Natural killer cell treated with Interleukin-12 subunit alpha and Interleukin-12 subunit beta and Interleukin-15 and Interleukin-18, amount 100 ng/mL, for 72 hours (primary cell): ENCODE measurements at regions not wholly inside any gene's neighbourhood (a gene's known extent, or its start where the extent isn't known, plus 50 kb on each side); places are given as distances from the start of the nearest gene placed in this dataset.
A peak's percentile ranks its signal among the peaks of the same experiment; 100 is the strongest.

Experiments
- ATAC-seq, 2 donors: fragments of 150-1000 bp; cut with Tn5 transposase in 1 of 2; sonication (Bioruptor Pico), chemical (Tn5 transposase) in 1 of 2; 2 replicates each; pipeline ENCODE4 v1.10.0; 2021
- DNase-seq: peaks from one replicate; pipeline ENCODE4 v3.0.0; 2022; ENCODE audit warnings: low spot score
- H3K27ac Mint-ChIP-seq, 2 donors: 1 replicate in 1 of 2; 2 replicates in 1 of 2; pipeline ENCODE4 v1.8.0; 2022; ENCODE audit warnings: mixed read lengths in 2 of 2, mild to moderate bottlenecking in 1 of 2, moderate library complexity in 1 of 2
- H3K27me3 Mint-ChIP-seq, 2 donors: 1 replicate in 1 of 2; 2 replicates in 1 of 2; pipeline ENCODE4 v1.8.0; 2022; ENCODE audit warnings: mixed read lengths in 2 of 2
- H3K36me3 Mint-ChIP-seq: one replicate; pipeline ENCODE4 v1.8.0; 2022; ENCODE audit warnings: mixed read lengths
- H3K4me1 Mint-ChIP-seq, 2 donors: 1 replicate in 1 of 2; 2 replicates in 1 of 2; pipeline ENCODE4 v1.8.0; 2022; ENCODE audit warnings: low read depth in 2 of 2, mixed read lengths in 2 of 2, mild to moderate bottlenecking in 1 of 2
- H3K4me3 Mint-ChIP-seq: one replicate; pipeline ENCODE4 v1.8.0; 2022; ENCODE audit warnings: mixed read lengths
- H3K9me3 Mint-ChIP-seq: 2 replicates; pipeline ENCODE4 v1.8.0; 2022; ENCODE audit warnings: mixed read lengths

GRCh38 chr10:42937048-42937447, 139.8 kb upstream of the RET start:
- no peak overlapping the region for H3K4me3 Mint-ChIP-seq
- no peak for DNase-seq
- no peaks in the 10 kb centered on the region for H3K36me3 Mint-ChIP-seq
- no peak for ATAC-seq
- no peak overlapping the region for H3K27ac Mint-ChIP-seq
- no peaks in the 10 kb centered on the region for H3K9me3 Mint-ChIP-seq
- peaks cover 0 to 6% of the 10 kb centered on the region in 2 donors for H3K4me1 Mint-ChIP-seq
- peaks cover 28 to 29% of the 10 kb centered on the region in 2 donors for H3K27me3 Mint-ChIP-seq

DNA sequence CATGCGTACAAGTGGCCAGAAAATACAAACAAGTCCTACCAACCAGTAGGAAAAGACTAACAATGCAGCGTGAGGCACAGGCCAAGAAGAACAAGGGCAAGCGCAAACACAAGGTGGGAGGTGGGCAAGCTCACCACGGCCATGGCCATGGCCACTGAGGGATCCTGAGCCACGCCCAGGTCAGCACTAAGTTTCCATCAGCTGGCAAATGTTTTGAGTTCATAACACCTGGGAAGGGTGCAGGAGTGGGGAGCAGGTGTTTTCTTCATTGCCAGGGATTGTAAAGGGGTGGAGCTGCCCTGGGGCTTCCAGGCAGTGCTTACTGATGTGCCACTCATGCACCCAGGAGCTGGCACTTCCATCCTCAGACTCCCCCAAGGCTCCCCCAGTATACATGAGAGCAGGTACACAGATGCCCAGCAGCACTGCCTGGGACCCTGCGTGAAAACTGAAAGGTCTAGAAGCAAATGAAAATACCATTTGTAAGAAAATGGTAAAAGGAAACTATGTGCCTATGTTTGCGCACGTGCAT, 139.2 kb upstream of the RET start:
- Mint-ChIP-seq H3K4me1 (peaks cover 0 to 6% of the 10 kb centered on the region in 2 donors), H3K27ac (no peak overlapping the region), H3K27me3 (peaks cover 23 to 28% of the 10 kb centered on the region in 2 donors), H3K36me3 (no peaks in the 10 kb centered on the region), H3K4me3 (no peak overlapping the region), H3K9me3 (no peaks in the 10 kb centered on the region)
- peak; percentile 12 for DNase-seq
- no peak for ATAC-seq

DNA sequence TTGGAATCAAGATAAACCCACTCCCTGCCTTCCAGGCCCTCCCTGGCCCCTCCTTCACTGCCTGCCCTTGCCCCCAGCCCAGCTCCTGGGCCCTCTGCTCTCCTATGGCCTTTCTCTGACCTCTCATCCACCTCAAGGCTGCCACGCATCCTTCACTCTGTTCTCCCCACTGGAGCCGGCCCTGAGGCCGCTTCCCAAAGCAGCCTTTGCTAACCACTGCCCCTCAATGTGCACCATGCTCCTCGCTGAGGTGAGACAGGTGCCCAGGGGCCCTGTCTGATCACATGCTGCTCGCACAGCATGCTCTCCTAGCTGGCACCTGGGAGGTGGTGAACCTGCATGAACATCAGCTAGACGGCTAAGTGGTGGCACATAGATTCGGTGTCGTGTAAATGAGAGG, 138.5 kb upstream of the RET start:
- no peak overlapping the region for H3K4me3 Mint-ChIP-seq

DNA sequence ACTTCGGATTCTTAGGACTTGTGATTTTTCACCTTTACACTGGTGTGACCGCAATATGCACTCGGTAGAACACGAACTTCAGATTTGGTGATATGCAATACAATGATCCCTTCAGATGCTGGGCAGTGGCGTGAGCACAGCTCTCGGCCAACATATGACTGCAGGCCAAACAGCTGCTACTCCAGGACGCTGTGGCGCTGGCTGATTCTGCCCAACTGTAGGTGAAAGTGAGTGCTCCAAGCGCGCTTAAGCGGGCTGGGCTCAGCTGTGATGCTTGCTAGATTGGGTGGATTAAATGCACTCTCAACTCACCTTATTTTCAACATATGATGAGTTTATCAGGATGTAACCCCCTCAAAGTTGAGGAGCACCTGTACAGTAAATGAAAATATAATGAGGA, 137.6 kb upstream of the RET start:
- no peaks in the 10 kb centered on the region for H3K36me3 Mint-ChIP-seq
- DNase-seq: peak; percentile 15
- no peak for ATAC-seq

More for the DNA sequence above, 138.5 kb upstream of the RET start:
- no peaks in the 10 kb centered on the region for H3K9me3 Mint-ChIP-seq
- peaks cover 17 to 26% of the 10 kb centered on the region in 2 donors for H3K27me3 Mint-ChIP-seq
- DNase-seq (peak; percentile 31), ATAC-seq (no peak)
- H3K4me1 Mint-ChIP-seq: peaks cover 0 to 3% of the 10 kb centered on the region in 2 donors
- no peak overlapping the region for H3K27ac Mint-ChIP-seq
- no peaks in the 10 kb centered on the region for H3K36me3 Mint-ChIP-seq

GRCh38 chr10:42939685-42940366, 137.0 kb upstream of the RET start:
- Mint-ChIP-seq H3K4me3 (no peak overlapping the region), H3K4me1 (no peaks in the 10 kb centered on the region), H3K9me3 (no peaks in the 10 kb centered on the region), H3K27ac (no peak overlapping the region), H3K36me3 (no peaks in the 10 kb centered on the region), H3K27me3 (peaks cover 14 to 18% of the 10 kb centered on the region in 2 donors)
- DNase-seq (peak; percentile 44), ATAC-seq (no peak)

More for the DNA sequence above, 137.6 kb upstream of the RET start:
- Mint-ChIP-seq H3K4me3 (no peak overlapping the region), H3K9me3 (no peaks in the 10 kb centered on the region), H3K4me1 (no peaks in the 10 kb centered on the region), H3K27ac (no peak overlapping the region), H3K27me3 (peaks cover 17 to 22% of the 10 kb centered on the region in 2 donors)

GRCh38 chr10:42940487-42941294, 136.2 kb upstream of the RET start:
- ATAC-seq (no peak), DNase-seq (peak; percentile 12)
- no peak overlapping the region for H3K4me3 Mint-ChIP-seq
- H3K9me3 Mint-ChIP-seq: no peaks in the 10 kb centered on the region
- H3K27me3 Mint-ChIP-seq: peaks cover 5 to 10% of the 10 kb centered on the region in 2 donors
- H3K4me1 Mint-ChIP-seq: no peaks in the 10 kb centered on the region
- no peak overlapping the region for H3K27ac Mint-ChIP-seq
- no peaks in the 10 kb centered on the region for H3K36me3 Mint-ChIP-seq

- no peaks in the 10 kb centered on the region for H3K4me1 Mint-ChIP-seq
- H3K27me3 Mint-ChIP-seq: peaks cover 9% of the 10 kb centered on the region in 2 donors
- no peaks in the 10 kb centered on the region for H3K36me3 Mint-ChIP-seq
- DNase-seq (no peak), ATAC-seq (no peak)
- no peak overlapping the region for H3K4me3 Mint-ChIP-seq
- no peaks in the 10 kb centered on the region for H3K9me3 Mint-ChIP-seq
- no peak overlapping the region for H3K27ac Mint-ChIP-seq
Observed at GRCh38 chr10:42941295-42941644, 135.6 kb upstream of the RET start.

DNA sequence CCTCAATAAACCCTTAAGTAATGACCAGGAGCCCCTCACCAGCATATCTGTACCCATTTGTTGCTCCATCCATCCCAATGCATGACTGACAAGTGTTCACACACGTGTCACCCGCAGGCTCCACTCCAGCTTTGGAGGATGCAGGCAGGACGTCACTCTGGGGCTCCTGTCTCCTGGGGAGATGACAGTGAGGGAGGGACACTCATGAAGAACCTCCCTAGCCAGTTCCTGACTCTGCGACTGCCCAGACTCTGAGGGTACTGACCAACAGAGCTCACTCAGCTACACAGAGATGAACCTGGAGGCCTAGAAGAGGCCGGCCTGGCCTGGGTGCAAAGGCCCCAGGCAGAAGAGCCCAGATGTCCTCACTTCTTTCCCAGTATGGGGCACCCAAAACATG, 135.1 kb upstream of the RET start:
- ATAC-seq (no peak), DNase-seq (peak; percentile 13)
- no peaks in the 10 kb centered on the region for H3K36me3 Mint-ChIP-seq
- H3K4me3 Mint-ChIP-seq: no peak overlapping the region
- peaks cover 10 to 11% of the 10 kb centered on the region in 2 donors for H3K27me3 Mint-ChIP-seq
- no peaks in the 10 kb centered on the region for H3K4me1 Mint-ChIP-seq
- H3K27ac Mint-ChIP-seq: no peak overlapping the region
- H3K9me3 Mint-ChIP-seq: no peaks in the 10 kb centered on the region

- Mint-ChIP-seq H3K36me3 (no peaks in the 10 kb centered on the region), H3K27ac (no peak overlapping the region), H3K4me3 (no peak overlapping the region), H3K4me1 (no peaks in the 10 kb centered on the region), H3K27me3 (peaks cover 11 to 12% of the 10 kb centered on the region in 2 donors), H3K9me3 (no peaks in the 10 kb centered on the region)
- ATAC-seq (peak in 1 of 2 donors; percentile 22), DNase-seq (peak; percentile 8)
Observed at GRCh38 chr10:42942279-42942950, 134.5 kb upstream of the RET start.

DNA sequence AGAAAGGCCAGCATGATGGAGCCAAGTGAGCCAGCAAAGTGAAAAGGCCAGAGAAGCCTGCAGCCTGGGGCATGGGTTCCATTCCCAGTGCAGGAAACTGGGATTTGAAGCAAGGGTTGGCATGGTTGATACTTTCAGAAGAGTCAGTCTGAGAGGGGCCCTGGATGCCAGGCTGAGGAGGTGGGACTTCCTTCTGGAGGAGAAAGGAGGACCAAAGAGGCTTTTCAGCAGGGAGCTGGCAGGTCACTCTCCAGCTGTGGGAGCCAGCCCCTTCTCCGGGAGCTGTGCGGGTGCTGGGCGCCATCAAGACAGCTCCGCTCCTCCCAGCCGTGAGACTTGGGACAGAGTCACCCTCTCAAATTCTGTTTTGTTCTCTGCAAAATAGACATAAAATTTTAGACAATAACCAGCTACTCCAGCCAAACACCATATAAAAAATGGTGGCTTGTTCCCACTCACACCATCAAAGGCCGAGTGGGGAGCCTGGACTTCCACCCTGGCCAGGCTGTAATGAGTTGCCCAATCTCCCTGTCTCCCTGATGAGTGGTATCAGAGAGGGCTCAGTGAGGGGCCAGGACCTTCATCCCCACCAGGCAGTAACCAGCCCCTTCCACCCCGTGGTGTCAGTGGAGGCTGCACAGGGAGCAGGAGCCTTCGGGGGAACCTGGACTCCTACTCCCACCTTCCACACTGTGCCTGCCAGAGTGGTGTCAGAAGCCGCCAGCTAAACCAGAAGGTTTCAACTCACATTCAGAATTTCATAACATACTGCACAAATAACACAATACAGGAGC, 133.6 kb upstream of the RET start:
- ATAC-seq (no peak), DNase-seq (peak; percentile 58)
- Mint-ChIP-seq H3K9me3 (no peaks in the 10 kb centered on the region), H3K27ac (no peak overlapping the region), H3K4me3 (no peak overlapping the region), H3K4me1 (no peaks in the 10 kb centered on the region), H3K27me3 (peaks cover 11 to 12% of the 10 kb centered on the region in 2 donors), H3K36me3 (no peaks in the 10 kb centered on the region)

GRCh38 chr10:42948040-42948439, 128.8 kb upstream of the RET start:
- no peaks in the 10 kb centered on the region for H3K9me3 Mint-ChIP-seq
- no peak overlapping the region for H3K27ac Mint-ChIP-seq
- peaks cover 11 to 18% of the 10 kb centered on the region in 2 donors for H3K27me3 Mint-ChIP-seq
- DNase-seq (no peak), ATAC-seq (no peak)
- H3K36me3 Mint-ChIP-seq: no peaks in the 10 kb centered on the region
- no peaks in the 10 kb centered on the region for H3K4me1 Mint-ChIP-seq
- no peak overlapping the region for H3K4me3 Mint-ChIP-seq

DNA sequence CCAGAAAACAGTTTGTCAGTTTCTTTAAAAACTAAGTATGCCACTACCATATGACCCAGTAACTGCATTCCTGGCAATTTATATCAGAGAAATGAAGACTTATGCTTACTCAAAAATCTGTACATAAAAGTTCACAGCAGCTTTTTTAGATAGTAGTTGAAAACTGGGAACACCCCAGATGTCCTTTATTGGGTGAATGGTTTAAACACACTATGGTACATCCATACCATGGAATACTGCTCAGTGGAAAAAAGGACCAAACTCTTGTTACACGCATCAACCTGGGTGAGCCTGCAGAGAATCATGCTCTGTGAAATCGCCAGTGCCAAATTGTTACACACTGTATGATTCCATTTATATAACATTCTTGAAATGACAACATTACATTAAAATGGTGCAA, 127.6 kb upstream of the RET start:
- Mint-ChIP-seq H3K27me3 (peaks cover 11 to 18% of the 10 kb centered on the region in 2 donors), H3K36me3 (no peaks in the 10 kb centered on the region), H3K4me1 (no peaks in the 10 kb centered on the region), H3K27ac (no peak overlapping the region), H3K4me3 (no peak overlapping the region), H3K9me3 (no peaks in the 10 kb centered on the region)
- ATAC-seq (no peak), DNase-seq (no peak)
